Epithelial cell of esophagus (primary cell): ENCODE measurements at regions not wholly inside any gene's neighbourhood (a gene's known extent, or its start where the extent isn't known, plus 50 kb on each side); places are given as distances from the start of the nearest gene placed in this dataset.

Experiments used
- DNase-seq: peaks from one replicate; pipeline ENCODE4 v3.0.0; 2010; ENCODE audit warnings: low read depth
- H3K4me3 ChIP-seq: 2 replicates; pipeline ENCODE4 v1.5.1; 2011; ENCODE audit warnings: mild to moderate bottlenecking, low read length, control low read depth
- TF ChIP-seq, protein P1 (sequence below): IDR thresholded peaks from 2 replicates; pipeline ENCODE4 v1.5.1; 2011; ENCODE audit warnings: low read depth, mild to moderate bottlenecking, low read length, control low read depth, inconsistent platforms; ENCODE audit not compliant: insufficient read depth; ENCODE audit errors: missing control alignments

DNA sequence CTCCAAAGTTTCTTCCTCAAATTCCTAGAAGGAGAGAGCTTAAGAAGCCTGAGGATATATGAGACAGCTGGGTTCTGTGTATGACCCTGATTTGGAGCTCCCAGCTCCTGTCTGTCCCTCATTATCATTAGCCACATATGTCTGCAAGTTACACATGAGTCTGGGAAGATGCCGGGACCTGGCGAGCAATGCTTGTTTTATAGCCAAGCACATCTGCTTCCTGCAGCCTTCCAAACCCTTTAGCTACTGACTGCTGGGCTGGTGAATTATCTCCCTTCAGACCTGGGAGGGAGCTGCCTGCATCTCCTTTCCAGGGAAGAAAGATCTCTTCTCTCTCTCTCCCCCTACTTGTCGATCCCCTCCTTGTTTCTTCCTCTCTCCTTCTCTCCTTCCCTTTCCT lies 556.7 kb upstream of the BOD1L1 start:
- DNase-seq, result no peak
- H3K4me3 ChIP-seq, result no peak overlapping the region
- TF ChIP-seq, protein P1, sequence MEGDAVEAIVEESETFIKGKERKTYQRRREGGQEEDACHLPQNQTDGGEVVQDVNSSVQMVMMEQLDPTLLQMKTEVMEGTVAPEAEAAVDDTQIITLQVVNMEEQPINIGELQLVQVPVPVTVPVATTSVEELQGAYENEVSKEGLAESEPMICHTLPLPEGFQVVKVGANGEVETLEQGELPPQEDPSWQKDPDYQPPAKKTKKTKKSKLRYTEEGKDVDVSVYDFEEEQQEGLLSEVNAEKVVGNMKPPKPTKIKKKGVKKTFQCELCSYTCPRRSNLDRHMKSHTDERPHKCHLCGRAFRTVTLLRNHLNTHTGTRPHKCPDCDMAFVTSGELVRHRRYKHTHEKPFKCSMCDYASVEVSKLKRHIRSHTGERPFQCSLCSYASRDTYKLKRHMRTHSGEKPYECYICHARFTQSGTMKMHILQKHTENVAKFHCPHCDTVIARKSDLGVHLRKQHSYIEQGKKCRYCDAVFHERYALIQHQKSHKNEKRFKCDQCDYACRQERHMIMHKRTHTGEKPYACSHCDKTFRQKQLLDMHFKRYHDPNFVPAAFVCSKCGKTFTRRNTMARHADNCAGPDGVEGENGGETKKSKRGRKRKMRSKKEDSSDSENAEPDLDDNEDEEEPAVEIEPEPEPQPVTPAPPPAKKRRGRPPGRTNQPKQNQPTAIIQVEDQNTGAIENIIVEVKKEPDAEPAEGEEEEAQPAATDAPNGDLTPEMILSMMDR, result no peak

DNA sequence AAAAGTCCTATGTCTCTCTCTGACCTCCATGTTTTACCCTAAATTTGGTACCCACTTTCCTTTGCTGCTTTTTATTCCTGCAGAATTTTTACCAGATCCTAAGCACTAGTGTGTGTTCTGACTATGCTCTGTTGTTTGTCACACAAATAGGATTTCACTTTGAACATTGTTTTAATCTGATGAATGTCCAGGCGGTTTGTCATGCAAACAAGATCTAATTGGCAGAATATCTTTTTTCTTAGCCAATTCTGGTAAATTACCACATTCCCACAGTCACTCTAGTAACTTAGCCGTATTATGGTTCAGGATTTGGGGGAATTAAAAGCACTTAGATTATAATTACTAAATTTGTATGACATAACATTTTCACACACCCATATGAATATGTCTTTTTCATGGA lies 557.2 kb upstream of the BOD1L1 start:
- H3K4me3 ChIP-seq, result no peak overlapping the region
- DNase-seq, result no peak
- TF ChIP-seq, protein P1, result no peak

DNA sequence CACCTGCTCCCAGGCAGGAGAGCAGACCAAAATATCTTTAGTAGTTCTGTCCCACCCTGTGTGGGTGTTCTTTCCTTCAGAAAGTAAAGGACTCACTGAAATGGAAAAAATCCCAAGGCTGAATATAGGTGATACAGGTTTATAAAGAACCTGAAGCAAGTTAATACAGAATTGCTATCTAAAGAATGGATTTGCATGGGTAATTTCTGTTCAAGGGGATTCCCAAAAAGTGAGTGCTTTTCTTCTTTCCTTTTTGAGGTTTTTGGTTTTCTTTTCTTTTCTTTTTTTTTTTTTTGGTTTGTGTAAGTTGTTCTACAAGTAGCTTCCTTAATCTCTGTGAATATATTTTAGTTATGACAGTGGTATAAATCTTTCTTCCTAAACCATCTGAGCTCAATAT lies 560.7 kb upstream of the BOD1L1 start:
- no peak for DNase-seq
- no peak overlapping the region for H3K4me3 ChIP-seq
- TF ChIP-seq, protein P1, result no peak

DNA sequence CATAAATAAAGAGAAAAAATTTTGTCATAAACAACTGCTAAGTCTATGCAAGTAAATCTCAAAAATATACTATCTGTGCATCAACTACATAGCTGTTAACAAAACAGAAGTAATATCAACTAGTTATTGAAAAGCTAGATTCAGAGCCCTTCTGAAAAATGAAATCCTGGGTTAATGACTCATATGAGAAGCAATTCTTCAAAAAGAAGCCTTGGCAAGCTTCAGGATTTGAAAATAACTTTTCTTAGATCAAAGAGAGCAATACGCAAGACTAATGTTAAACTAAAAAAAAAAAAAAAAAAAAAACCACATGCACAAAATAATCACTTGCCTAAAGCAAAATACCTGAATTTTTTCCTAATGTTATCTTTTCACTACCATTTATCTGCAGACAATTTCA lies 566.1 kb upstream of the BOD1L1 start:
- H3K4me3 ChIP-seq, result no peak overlapping the region
- DNase-seq, result no peak
- TF ChIP-seq, protein P1, result no peak

DNA sequence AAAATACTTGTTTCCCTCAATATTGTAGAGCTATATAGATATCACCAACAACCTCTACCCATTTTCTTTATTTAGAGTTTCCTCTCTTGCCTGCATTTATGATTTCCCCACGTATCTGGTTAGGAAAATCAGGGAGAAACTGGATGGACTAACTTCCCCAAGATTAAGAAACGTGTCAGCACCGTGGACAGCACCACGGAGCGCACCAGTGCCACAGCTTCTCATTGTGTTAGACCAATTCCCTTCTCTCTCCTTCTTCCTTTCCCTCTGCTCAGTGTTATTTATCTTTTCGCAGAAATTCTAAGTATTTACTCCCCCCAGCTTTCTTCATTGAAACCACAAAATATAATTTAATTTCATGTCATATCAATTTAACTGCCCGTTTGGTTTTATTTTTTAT lies 568.6 kb upstream of the BOD1L1 start:
- no peak overlapping the region for H3K4me3 ChIP-seq
- TF ChIP-seq, protein P1, result no peak
- peak; percentile 73 for DNase-seq

DNA sequence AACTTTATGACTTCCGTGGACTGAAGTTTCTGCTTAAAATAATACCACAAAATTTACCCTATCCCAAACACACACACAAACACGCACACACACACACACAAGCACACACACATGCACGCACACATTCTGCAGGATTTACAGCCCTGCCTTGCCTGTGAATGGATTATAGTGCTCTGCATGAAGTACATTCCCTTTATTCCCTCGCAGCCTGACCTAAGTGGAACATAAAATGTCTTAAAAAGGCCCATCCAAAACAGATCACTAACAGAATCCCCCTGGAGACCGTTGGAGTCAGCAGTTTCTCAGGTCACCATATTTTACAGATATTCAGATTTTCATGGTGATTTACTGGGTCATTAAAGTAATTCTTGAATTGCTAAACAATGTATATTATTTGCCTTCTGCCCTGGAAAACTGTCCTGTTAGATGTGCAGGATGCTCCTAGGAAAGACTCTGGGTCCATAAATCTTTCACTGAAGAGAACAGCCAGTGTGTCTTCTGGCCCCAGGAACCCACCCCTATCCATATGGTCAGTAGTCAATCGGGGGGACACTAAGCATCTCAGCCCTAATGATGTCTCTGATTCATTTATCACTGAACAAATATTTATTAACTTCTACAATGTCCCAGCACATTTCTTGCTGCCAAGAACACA lies 587.7 kb upstream of the BOD1L1 start:
- no peak overlapping the region for H3K4me3 ChIP-seq
- TF ChIP-seq, protein P1, result no peak
- no peak for DNase-seq

DNA sequence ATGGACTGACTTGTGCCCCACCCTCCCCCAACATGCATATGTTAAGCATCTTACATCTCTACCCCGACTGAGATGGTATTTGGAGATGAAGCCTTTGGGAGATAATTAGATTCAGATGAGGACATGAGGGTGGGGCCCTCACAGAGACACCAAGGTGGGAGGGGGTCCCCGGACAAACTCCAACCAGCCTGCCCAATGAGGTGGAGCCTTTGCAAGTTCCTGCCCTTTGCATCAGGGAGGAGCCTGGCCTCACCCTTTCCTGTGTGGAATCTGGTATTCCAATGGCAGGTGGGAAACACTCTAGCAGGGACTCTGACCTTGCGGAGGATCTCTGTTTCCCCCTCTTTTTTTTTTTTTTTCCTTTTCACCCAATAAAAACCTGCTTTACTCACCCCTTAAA lies 589.9 kb upstream of the BOD1L1 start:
- no peak for DNase-seq
- no peak overlapping the region for H3K4me3 ChIP-seq
- TF ChIP-seq, protein P1, result no peak
